ENCODE measurements at regions not wholly inside any gene's neighbourhood (a gene's known extent, or its start where the extent isn't known, plus 50 kb on each side); places are given as distances from the start of the nearest gene placed in this dataset.

DNA sequence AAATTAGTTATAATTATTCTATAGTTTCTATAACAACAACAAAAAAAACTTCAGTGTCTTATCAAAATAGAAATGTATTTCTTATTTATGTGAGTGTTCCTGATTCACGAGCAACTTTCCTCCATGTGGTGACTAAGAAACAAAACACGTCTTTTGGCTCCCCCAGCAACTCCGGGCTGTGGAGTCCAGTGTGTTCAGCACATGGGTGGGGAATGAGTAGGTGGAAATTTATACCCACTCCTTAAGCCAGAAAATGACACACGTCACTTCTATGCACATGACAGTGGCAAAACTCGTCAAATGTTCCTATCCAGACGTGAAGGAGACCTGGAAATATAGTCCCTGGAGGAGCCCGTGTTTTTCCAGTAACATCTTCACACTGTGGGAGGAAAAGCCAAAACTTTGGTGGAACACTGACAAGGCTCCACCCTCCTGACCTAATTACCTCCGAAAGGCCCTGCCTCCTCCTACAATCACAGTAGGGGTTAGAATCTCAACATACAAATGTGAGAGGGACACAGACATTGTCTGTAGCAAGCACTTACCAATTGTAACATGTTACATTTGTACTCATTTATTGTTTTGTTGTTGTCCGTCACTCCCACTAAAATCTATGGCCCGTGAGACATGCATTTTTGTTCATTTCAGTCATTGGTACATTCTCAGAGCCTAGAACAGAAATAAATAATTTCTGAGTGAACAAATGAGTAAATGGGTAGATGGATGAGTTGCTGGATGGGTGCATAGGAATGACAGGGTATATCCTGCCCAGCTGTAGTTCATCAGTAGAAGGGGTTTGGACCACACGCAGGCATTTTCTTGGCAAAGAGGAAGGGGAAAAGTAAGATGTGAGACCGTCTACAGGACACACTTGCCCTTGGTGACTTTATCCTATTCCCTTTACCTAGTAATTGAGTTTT is 605.8 kb upstream of the TENM3 start:
- no peak for TF ChIP-seq POLR2A (IDR thresholded peaks at IDR 0.05; ENCODE audit: low read depth, low read length)
- TF ChIP-seq, protein P1, sequence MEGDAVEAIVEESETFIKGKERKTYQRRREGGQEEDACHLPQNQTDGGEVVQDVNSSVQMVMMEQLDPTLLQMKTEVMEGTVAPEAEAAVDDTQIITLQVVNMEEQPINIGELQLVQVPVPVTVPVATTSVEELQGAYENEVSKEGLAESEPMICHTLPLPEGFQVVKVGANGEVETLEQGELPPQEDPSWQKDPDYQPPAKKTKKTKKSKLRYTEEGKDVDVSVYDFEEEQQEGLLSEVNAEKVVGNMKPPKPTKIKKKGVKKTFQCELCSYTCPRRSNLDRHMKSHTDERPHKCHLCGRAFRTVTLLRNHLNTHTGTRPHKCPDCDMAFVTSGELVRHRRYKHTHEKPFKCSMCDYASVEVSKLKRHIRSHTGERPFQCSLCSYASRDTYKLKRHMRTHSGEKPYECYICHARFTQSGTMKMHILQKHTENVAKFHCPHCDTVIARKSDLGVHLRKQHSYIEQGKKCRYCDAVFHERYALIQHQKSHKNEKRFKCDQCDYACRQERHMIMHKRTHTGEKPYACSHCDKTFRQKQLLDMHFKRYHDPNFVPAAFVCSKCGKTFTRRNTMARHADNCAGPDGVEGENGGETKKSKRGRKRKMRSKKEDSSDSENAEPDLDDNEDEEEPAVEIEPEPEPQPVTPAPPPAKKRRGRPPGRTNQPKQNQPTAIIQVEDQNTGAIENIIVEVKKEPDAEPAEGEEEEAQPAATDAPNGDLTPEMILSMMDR (conservative IDR thresholded peaks at IDR 0.05; ENCODE audit: low read depth, low read length): no peak
- TF ChIP-seq, protein P2, sequence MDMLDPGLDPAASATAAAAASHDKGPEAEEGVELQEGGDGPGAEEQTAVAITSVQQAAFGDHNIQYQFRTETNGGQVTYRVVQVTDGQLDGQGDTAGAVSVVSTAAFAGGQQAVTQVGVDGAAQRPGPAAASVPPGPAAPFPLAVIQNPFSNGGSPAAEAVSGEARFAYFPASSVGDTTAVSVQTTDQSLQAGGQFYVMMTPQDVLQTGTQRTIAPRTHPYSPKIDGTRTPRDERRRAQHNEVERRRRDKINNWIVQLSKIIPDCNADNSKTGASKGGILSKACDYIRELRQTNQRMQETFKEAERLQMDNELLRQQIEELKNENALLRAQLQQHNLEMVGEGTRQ (IDR thresholded peaks at IDR 0.05; ENCODE audit: low read depth, low read length): no peak
- TF ChIP-seq RFX5 (IDR thresholded peaks at IDR 0.05; ENCODE audit: low read depth, low read length): no peak
- no peak for TF ChIP-seq MAZ (IDR thresholded peaks at IDR 0.05; ENCODE audit: borderline replicate concordance, low read depth, low read length)
- TF ChIP-seq, protein P3, sequence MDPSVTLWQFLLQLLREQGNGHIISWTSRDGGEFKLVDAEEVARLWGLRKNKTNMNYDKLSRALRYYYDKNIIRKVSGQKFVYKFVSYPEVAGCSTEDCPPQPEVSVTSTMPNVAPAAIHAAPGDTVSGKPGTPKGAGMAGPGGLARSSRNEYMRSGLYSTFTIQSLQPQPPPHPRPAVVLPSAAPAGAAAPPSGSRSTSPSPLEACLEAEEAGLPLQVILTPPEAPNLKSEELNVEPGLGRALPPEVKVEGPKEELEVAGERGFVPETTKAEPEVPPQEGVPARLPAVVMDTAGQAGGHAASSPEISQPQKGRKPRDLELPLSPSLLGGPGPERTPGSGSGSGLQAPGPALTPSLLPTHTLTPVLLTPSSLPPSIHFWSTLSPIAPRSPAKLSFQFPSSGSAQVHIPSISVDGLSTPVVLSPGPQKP (IDR thresholded peaks at IDR 0.05; ENCODE audit: borderline replicate concordance, low read depth, low read length): no peak
- no peak for TF ChIP-seq RAD21 (IDR thresholded peaks at IDR 0.05; ENCODE audit: low read length)
- no peak for TF ChIP-seq RCOR1 (IDR thresholded peaks at IDR 0.05; ENCODE audit: insufficient replicate concordance, low read length)

Measured in IMR-90 (cell line).